Endodermal cell (in vitro differentiated cells): ENCODE measurements at regions not wholly inside any gene's neighbourhood (a gene's known extent, or its start where the extent isn't known, plus 50 kb on each side); places are given as distances from the start of the nearest gene placed in this dataset.

Experiments
- DNase-seq: peaks from one replicate; pipeline ENCODE4 v3.0.0-alpha.2; 2017
- H3K27ac ChIP-seq: 2 replicates; pipeline ENCODE4 v1.5.1; 2013; ENCODE audit warnings: mild to moderate bottlenecking, low read depth, low read length, moderate library complexity
- H3K27me3 ChIP-seq: 2 replicates; pipeline ENCODE4 v1.6.1; 2013; ENCODE audit warnings: mild to moderate bottlenecking, low read length, moderate library complexity; ENCODE audit not compliant: insufficient read depth, control insufficient read depth, poor library complexity, severe bottlenecking
- H3K36me3 ChIP-seq: 2 replicates; pipeline ENCODE4 v1.7.0; 2013; ENCODE audit warnings: mild to moderate bottlenecking, low read length, moderate library complexity; ENCODE audit not compliant: control insufficient read depth, insufficient read depth
- H3K4me1 ChIP-seq: one replicate; pipeline ENCODE4 v1.7.0; 2013; ENCODE audit warnings: low read length; ENCODE audit not compliant: control insufficient read depth, insufficient read depth
- H3K4me3 ChIP-seq: 2 replicates; pipeline ENCODE4 v1.5.1; 2013; ENCODE audit warnings: mild to moderate bottlenecking, low read length, moderate library complexity
- H3K9ac ChIP-seq: 2 replicates; pipeline ENCODE4 v1.6.1; 2013; ENCODE audit warnings: mild to moderate bottlenecking, low read length, moderate library complexity; ENCODE audit not compliant: poor library complexity, severe bottlenecking; ENCODE audit errors: extremely low read depth
- H3K9me3 ChIP-seq: 2 replicates; pipeline ENCODE4 v1.6.1; 2013; ENCODE audit warnings: mild to moderate bottlenecking, low read length, moderate library complexity; ENCODE audit not compliant: control insufficient read depth
- H3K27ac Mint-ChIP-seq: 2 replicates; pipeline ENCODE4 v1.8.0; 2020; ENCODE audit warnings: mixed read lengths
- H3K27me3 Mint-ChIP-seq: 2 replicates; pipeline ENCODE4 v1.8.0; 2021; ENCODE audit warnings: mild to moderate bottlenecking, mixed read lengths; ENCODE audit not compliant: insufficient read depth
- H3K36me3 Mint-ChIP-seq: 2 replicates; pipeline ENCODE4 v1.8.0; 2020; ENCODE audit warnings: low read depth, mixed read lengths
- H3K4me1 Mint-ChIP-seq: 2 replicates; pipeline ENCODE4 v1.8.0; 2020; ENCODE audit warnings: mixed read lengths
- H3K4me3 Mint-ChIP-seq: 2 replicates; pipeline ENCODE4 v1.8.0; 2020; ENCODE audit warnings: mild to moderate bottlenecking, moderate library complexity, mixed read lengths
- H3K9me3 Mint-ChIP-seq: 2 replicates; pipeline ENCODE4 v1.8.0; 2020; ENCODE audit warnings: mild to moderate bottlenecking, mixed read lengths
- WGBS, 2 experiments: methylation state at CpG; one replicate each; pipeline versions ENCODE4 v1.1.5 to v1.1.7; 2013; ENCODE audit warnings: missing lambda C conversion rate in 2 of 2, mixed read lengths in 1 of 2; ENCODE audit not compliant: insufficient coverage in 1 of 2, insufficient read length in 1 of 2; 5-methylcytosine and 5-hydroxymethylcytosine counted together
- TF ChIP-seq, protein P1 (sequence below): fragments of 200-600 bp; sonication (generic); conservative IDR thresholded peaks from 2 replicates; pipeline ENCODE4 v1.5.0; 2021; ENCODE audit warnings: antibody characterized with exemption, mild to moderate bottlenecking

DNA sequence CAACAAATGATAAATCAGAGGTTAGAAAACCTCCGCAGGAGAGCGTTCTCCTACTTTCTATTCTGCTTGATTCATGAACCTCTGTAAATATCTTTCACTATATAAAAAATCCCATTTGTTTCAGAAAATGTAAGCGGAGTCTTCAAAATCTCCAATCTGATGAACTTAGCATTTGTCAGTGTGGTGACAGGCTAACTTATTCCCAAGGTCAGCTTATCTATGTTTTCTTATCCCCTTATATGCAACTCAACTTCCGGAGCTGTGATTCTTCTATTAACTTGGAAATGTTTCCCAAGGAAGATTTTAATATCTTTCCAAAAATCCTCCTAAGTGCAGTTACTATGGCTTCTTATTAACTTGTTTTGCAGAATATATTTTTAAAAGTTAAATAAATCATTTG is 87.5 kb upstream of the C1QTNF7 start:
- Mint-ChIP-seq H3K27me3 (no peaks in the 10 kb centered on the region), H3K4me1 (peaks cover 5% of the 10 kb centered on the region), H3K9me3 (no peaks in the 10 kb centered on the region), H3K27ac (no peak overlapping the region), H3K4me3 (no peak overlapping the region), H3K36me3 (no peaks in the 10 kb centered on the region)
- Histone ChIP-seq H3K9ac (no peak overlapping the region), H3K36me3 (no peaks in the 10 kb centered on the region), H3K9me3 (no peaks in the 10 kb centered on the region), H3K4me3 (no peak overlapping the region), H3K27me3 (no peaks in the 10 kb centered on the region), H3K4me1 (no peaks in the 10 kb centered on the region), H3K27ac (no peak overlapping the region)
- 83 to 91% methylated on average over 1 to 4 of the region's 4 CpGs for WGBS, 2 experiments
- no peak for DNase-seq
- TF ChIP-seq, protein P1, sequence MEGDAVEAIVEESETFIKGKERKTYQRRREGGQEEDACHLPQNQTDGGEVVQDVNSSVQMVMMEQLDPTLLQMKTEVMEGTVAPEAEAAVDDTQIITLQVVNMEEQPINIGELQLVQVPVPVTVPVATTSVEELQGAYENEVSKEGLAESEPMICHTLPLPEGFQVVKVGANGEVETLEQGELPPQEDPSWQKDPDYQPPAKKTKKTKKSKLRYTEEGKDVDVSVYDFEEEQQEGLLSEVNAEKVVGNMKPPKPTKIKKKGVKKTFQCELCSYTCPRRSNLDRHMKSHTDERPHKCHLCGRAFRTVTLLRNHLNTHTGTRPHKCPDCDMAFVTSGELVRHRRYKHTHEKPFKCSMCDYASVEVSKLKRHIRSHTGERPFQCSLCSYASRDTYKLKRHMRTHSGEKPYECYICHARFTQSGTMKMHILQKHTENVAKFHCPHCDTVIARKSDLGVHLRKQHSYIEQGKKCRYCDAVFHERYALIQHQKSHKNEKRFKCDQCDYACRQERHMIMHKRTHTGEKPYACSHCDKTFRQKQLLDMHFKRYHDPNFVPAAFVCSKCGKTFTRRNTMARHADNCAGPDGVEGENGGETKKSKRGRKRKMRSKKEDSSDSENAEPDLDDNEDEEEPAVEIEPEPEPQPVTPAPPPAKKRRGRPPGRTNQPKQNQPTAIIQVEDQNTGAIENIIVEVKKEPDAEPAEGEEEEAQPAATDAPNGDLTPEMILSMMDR: no peak

DNA sequence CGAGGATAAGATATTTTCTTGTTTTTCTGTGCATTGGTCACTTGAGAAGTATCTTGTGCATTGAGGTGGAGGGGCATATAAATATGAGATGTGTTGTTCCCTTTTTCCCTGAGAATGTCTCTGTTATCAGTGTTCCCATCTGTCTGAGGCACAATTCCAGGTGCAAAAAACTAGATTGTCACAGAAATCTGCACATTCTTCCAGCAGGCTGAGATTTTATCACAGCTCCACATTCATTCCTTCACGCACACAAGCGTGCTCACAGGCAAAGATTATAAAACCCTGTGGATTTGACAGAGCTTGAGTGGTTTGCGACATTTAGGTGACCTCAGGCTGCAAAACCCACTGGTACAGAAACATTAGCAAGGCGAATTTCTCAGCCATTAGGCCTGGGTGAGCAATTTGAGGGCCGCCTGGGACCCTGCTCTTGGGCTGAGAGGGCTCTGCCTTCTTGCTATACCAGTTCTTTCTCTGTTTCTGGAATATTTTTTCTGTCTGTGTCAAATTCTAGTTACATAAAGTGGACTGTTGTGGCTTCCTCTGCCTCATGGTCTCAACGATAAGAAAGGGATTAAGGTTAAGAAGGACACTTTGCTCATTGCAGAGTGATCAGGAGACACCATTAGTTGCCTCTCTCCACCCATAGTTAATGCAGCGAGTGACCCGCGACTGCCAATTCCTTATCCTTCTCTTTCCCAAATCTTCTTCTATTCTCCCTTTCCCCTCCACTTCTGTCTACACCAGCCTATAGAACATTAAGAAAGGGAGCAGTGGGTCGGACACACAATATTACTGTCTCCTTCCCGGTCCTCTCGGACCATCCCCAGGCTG is 86.7 kb upstream of the C1QTNF7 start:
- no peak for DNase-seq
- H3K36me3 Mint-ChIP-seq: no peaks in the 10 kb centered on the region
- TF ChIP-seq, protein P1: no peak
- no peak overlapping the region for H3K9ac ChIP-seq
- H3K4me3 ChIP-seq: no peak overlapping the region
- H3K36me3 ChIP-seq: no peaks in the 10 kb centered on the region
- no peak overlapping the region for H3K4me3 Mint-ChIP-seq
- H3K9me3 ChIP-seq: no peaks in the 10 kb centered on the region
- no peaks in the 10 kb centered on the region for H3K27me3 Mint-ChIP-seq
- H3K4me1 ChIP-seq: no peaks in the 10 kb centered on the region
- H3K27ac Mint-ChIP-seq: no peak overlapping the region
- WGBS, 2 experiments: 90 to 97% methylated on average over 7 to 13 of the region's 13 CpGs
- H3K4me1 Mint-ChIP-seq: peaks cover 6% of the 10 kb centered on the region
- no peak overlapping the region for H3K27ac ChIP-seq
- H3K27me3 ChIP-seq: no peaks in the 10 kb centered on the region
- no peaks in the 10 kb centered on the region for H3K9me3 Mint-ChIP-seq

- TF ChIP-seq, protein P1: no peak
- Mint-ChIP-seq H3K27ac (no peak overlapping the region), H3K9me3 (no peaks in the 10 kb centered on the region), H3K4me1 (peaks cover 6% of the 10 kb centered on the region), H3K4me3 (no peak overlapping the region), H3K36me3 (no peaks in the 10 kb centered on the region), H3K27me3 (no peaks in the 10 kb centered on the region)
- H3K27ac ChIP-seq: no peak overlapping the region
- DNase-seq: no peak
- 93 to 95% methylated on average over 8 to 21 of the region's 21 CpGs for WGBS, 2 experiments
- H3K9me3 ChIP-seq: no peaks in the 10 kb centered on the region
- no peak overlapping the region for H3K9ac ChIP-seq
- H3K4me3 ChIP-seq: no peak overlapping the region
- no peaks in the 10 kb centered on the region for H3K4me1 ChIP-seq
- no peaks in the 10 kb centered on the region for H3K27me3 ChIP-seq
- H3K36me3 ChIP-seq: no peaks in the 10 kb centered on the region
Observed at GRCh38 chr4:15341733-15342300, 86.0 kb upstream of the C1QTNF7 start.
